ENCODE measurements at regions not wholly inside any gene's neighbourhood (a gene's known extent, or its start where the extent isn't known, plus 50 kb on each side); places are given as distances from the start of the nearest gene placed in this dataset.

DNA sequence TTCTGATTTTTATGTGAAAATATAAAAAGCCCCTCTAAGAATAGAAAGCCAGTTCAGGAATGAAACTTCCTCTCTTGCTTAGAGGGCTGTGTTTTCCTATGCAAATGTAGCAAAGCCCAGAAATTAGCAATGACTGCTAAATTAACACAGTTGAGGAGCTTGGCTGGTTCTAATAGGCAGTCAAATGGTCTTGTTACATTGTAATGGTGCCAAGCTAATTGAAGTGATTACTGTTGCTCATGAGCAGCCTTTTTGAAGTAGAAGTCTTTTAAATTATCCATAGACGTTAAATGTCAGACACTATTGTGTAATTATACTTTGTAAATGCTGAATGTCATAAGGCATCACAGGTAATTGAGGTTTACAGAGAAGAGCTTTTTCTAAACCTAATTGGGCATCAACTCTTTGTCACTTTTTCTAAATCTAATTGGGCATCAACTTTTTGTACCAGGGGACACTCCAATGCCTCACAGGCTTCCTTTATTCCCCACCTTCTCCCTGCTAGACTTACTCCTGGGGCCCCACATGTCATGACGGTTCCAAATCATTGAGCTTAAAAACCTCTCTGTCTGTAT is 229.1 kb downstream of the PSAT1 start:
- DNase-seq (ENCODE audit: low spot score in 2 of 2) (no peak), ATAC-seq (no peak)
- Mint-ChIP-seq H3K27ac (no peak overlapping the region), H3K36me3 (no peaks in the 10 kb centered on the region), H3K9me3 (peaks cover 6% of the 10 kb centered on the region in 2 donors)

DNA sequence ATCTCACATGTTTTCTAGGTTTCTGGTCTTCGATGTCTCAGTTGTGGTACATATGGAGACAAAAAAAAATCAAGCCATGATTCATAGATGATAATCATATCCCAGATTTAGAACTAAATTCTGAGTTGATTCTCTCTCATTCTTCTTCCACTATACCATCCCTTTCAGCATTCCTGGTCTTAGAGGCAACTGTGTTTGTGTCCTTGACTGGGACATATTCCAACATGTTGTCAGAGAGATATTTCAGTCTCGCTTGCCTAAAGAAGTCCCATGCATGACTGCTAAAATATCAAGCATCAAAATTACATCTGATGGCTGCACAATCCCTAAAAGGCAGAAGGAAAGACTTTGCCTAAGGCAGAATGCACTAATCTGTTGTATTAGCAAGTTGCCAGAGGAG is 236.6 kb downstream of the PSAT1 start:
- Mint-ChIP-seq H3K9me3 (no peaks in the 10 kb centered on the region), H3K27ac (no peak overlapping the region), H3K36me3 (no peaks in the 10 kb centered on the region)
- DNase-seq (ENCODE audit: low spot score in 2 of 2) (no peak), ATAC-seq (no peak)

DNA sequence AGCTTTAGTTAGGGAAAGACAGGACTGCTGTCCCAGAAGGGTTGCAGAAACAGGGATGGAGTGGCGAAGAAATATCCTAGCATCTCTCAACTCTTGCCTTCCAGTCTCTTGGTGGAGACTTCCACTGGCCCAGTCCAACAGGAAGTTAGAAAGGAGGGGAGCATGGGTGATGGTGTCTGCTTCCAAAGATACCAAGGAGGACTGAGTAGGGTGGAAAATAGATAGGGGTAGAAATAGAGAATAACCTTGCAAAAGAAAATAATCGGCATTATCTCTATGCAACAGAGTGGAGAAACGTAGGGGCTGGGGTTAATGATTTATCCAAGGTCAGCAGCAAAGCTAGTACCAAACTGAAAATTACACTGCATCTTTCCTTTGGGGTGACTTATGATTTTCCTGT is 242.3 kb downstream of the PSAT1 start:
- DNase-seq (ENCODE audit: low spot score in 2 of 2) (no peak), ATAC-seq (no peak)

GRCh38 chr9:78539904-78540303 is 243.0 kb downstream of the PSAT1 start:
- no peaks in the 10 kb centered on the region for H3K9me3 Mint-ChIP-seq
- ATAC-seq: no peak
- no peak overlapping the region for H3K27ac Mint-ChIP-seq
- no peak for DNase-seq (ENCODE audit: low spot score in 2 of 2)
- no peaks in the 10 kb centered on the region for H3K36me3 Mint-ChIP-seq

More for the DNA sequence above, 242.3 kb downstream of the PSAT1 start:
- Mint-ChIP-seq H3K36me3 (no peaks in the 10 kb centered on the region), H3K27ac (no peak overlapping the region), H3K9me3 (no peaks in the 10 kb centered on the region)

- Mint-ChIP-seq H3K9me3 (no peaks in the 10 kb centered on the region), H3K27ac (peak overlapping the region in 1 of 2 donors; percentile 68), H3K36me3 (no peaks in the 10 kb centered on the region)
- no peak for ATAC-seq
- no peak for DNase-seq (ENCODE audit: low spot score in 2 of 2)
Measured at GRCh38 chr9:78541868-78542443, 245.0 kb downstream of the PSAT1 start.

- H3K27ac Mint-ChIP-seq: no peak overlapping the region
- no peak for ATAC-seq
- no peak for DNase-seq (ENCODE audit: low spot score in 2 of 2)
- no peaks in the 10 kb centered on the region for H3K9me3 Mint-ChIP-seq
- no peaks in the 10 kb centered on the region for H3K36me3 Mint-ChIP-seq
Measured at GRCh38 chr9:78542491-78543181, 245.7 kb downstream of the PSAT1 start.

GRCh38 chr9:78543353-78543752 is 246.4 kb downstream of the PSAT1 start:
- H3K9me3 Mint-ChIP-seq: no peaks in the 10 kb centered on the region

GRCh38 chr9:78544230-78544629 is 247.3 kb downstream of the PSAT1 start:
- DNase-seq (ENCODE audit: low spot score in 2 of 2) (no peak), ATAC-seq (no peak)
- no peaks in the 10 kb centered on the region for H3K36me3 Mint-ChIP-seq
- H3K27ac Mint-ChIP-seq: no peak overlapping the region
- H3K9me3 Mint-ChIP-seq: no peaks in the 10 kb centered on the region

More at GRCh38 chr9:78543353-78543752, 246.4 kb downstream of the PSAT1 start:
- Mint-ChIP-seq H3K36me3 (no peaks in the 10 kb centered on the region), H3K27ac (no peak overlapping the region)
- ATAC-seq (no peak), DNase-seq (ENCODE audit: low spot score in 2 of 2) (no peak)

- Mint-ChIP-seq H3K36me3 (no peaks in the 10 kb centered on the region), H3K9me3 (no peaks in the 10 kb centered on the region), H3K27ac (no peak overlapping the region)
- DNase-seq (ENCODE audit: low spot score in 2 of 2) (no peak), ATAC-seq (no peak)
Measured at GRCh38 chr9:78547831-78548230, 250.9 kb downstream of the PSAT1 start.

GRCh38 chr9:78548670-78549069 is 251.7 kb downstream of the PSAT1 start:
- Mint-ChIP-seq H3K9me3 (no peaks in the 10 kb centered on the region), H3K27ac (no peak overlapping the region), H3K36me3 (no peaks in the 10 kb centered on the region)
- DNase-seq (ENCODE audit: low spot score in 2 of 2) (no peak), ATAC-seq (no peak)

DNA sequence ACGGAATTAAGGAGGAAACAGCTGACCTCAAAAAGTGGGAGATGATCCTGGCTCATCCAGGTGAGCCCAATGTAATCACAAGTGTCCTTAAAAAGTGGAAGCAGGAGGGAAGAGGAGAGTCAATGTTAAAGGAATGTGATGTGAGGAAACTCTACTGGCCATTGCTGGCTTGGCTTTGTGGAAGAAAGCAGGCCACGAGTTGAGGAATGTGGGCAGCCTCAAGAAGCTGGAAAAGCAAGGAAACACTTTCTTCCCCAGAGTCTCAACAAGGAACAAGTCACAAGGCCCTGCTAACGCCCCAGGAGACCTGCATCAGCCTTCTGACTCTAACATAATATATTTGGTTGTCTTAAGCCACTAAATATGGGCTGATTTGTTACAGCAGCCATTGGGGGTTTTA is 252.8 kb downstream of the PSAT1 start:
- no peak for ATAC-seq
- H3K36me3 Mint-ChIP-seq: no peaks in the 10 kb centered on the region
- no peak for DNase-seq (ENCODE audit: low spot score in 2 of 2)
- no peak overlapping the region for H3K27ac Mint-ChIP-seq
- H3K9me3 Mint-ChIP-seq: no peaks in the 10 kb centered on the region

GRCh38 chr9:78552802-78553201 is 255.9 kb downstream of the PSAT1 start:
- peaks cover 0 to 3% of the 10 kb centered on the region in 2 donors for H3K9me3 Mint-ChIP-seq
- no peaks in the 10 kb centered on the region for H3K36me3 Mint-ChIP-seq
- ATAC-seq (no peak), DNase-seq (ENCODE audit: low spot score in 2 of 2) (no peak)
- H3K27ac Mint-ChIP-seq: no peak overlapping the region

- DNase-seq (ENCODE audit: low spot score in 2 of 2) (no peak), ATAC-seq (no peak)
- Mint-ChIP-seq H3K27ac (no peak overlapping the region), H3K9me3 (peaks cover 0 to 3% of the 10 kb centered on the region in 2 donors), H3K36me3 (no peaks in the 10 kb centered on the region)
Measured at GRCh38 chr9:78557540-78557939, 260.6 kb downstream of the PSAT1 start.

- no peak overlapping the region for H3K27ac Mint-ChIP-seq
- DNase-seq (ENCODE audit: low spot score in 2 of 2) (no peak), ATAC-seq (no peak)
- H3K9me3 Mint-ChIP-seq: peaks cover 0 to 3% of the 10 kb centered on the region in 2 donors
- H3K36me3 Mint-ChIP-seq: no peaks in the 10 kb centered on the region
Measured at GRCh38 chr9:78559449-78559885, 262.5 kb downstream of the PSAT1 start.

- ATAC-seq (no peak), DNase-seq (ENCODE audit: low spot score in 2 of 2) (no peak)
Measured at GRCh38 chr9:78562021-78562420, 265.1 kb downstream of the PSAT1 start.

DNA sequence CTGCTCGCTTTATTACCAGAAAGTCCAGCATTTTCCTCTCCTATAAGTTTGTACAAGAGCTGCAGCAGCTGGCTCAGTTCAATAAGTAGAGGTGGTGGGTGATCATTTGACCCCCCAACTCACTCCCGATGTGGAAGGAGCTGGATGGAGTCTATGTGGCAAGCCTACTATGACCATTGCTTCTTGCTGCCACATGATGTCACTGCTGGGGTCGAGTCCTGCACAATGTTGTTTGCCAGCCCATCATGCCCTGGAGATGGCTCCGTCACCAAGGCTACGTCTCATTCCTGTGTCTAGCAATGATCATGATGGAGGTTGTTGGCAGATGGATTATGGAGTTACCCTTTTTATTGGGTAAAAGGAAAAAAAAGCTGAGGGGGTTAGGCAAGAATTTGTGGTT is 266.3 kb downstream of the PSAT1 start:
- ATAC-seq: no peak
- DNase-seq (ENCODE audit: low spot score in 2 of 2): no peak
- Mint-ChIP-seq H3K36me3 (no peaks in the 10 kb centered on the region), H3K9me3 (no peaks in the 10 kb centered on the region), H3K27ac (peak overlapping the region in 1 of 2 donors; percentile 34)

More at GRCh38 chr9:78562021-78562420, 265.1 kb downstream of the PSAT1 start:
- H3K27ac Mint-ChIP-seq: no peak overlapping the region
- H3K36me3 Mint-ChIP-seq: no peaks in the 10 kb centered on the region
- H3K9me3 Mint-ChIP-seq: no peaks in the 10 kb centered on the region

GRCh38 chr9:78565481-78565880 is 268.6 kb downstream of the PSAT1 start:
- no peak for ATAC-seq
- Mint-ChIP-seq H3K9me3 (no peaks in the 10 kb centered on the region), H3K36me3 (no peaks in the 10 kb centered on the region), H3K27ac (no peak overlapping the region)
- DNase-seq (ENCODE audit: low spot score in 2 of 2): no peak

DNA sequence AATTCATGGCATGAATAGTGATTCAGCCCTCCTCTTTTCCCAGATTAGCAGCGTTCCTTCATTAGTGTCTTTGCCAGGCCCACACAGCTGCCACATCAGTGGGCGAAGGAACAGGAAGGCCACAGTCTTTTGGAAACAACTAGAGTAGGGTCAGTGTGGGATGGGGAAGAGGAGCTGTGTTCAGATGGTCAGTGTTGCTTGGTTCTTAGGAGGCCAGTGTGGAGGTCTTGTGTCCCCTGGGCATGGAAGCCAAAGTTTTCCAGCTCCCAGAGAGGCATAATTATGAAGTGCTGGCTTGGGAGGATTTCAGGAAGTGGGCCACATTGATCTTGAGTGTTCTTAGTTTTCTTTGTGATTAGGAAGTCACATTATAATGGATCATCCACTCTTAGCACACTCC is 269.6 kb downstream of the PSAT1 start:
- no peaks in the 10 kb centered on the region for H3K36me3 Mint-ChIP-seq
- no peak overlapping the region for H3K27ac Mint-ChIP-seq
- DNase-seq (ENCODE audit: low spot score in 2 of 2): no peak
- ATAC-seq: no peak
- H3K9me3 Mint-ChIP-seq: no peaks in the 10 kb centered on the region
